Esophagus squamous epithelium (tissue), 4 donors: ENCODE measurements at regions not wholly inside any gene's neighbourhood (a gene's known extent, or its start where the extent isn't known, plus 50 kb on each side); places are given as distances from the start of the nearest gene placed in this dataset.

Experiments used
- POLR2A ChIP-seq, 4 donors: fragments of 450-650 bp; IDR thresholded peaks; one replicate each; pipeline ENCODE4 v1.6.1; 2017; ENCODE audit warnings: antibody characterized with exemption in 4 of 4, mild to moderate bottlenecking in 4 of 4, moderate library complexity in 3 of 4
- TF ChIP-seq, protein P1 (sequence below), 6 experiments: fragments of 450-650 bp in 4 of 6; fragments of 200-600 bp in 2 of 6; sonication (generic) in 2 of 6; IDR thresholded peaks; one replicate each; pipeline ENCODE4 v1.5.1; 2016 to 2019; ENCODE audit warnings: antibody characterized with exemption in 6 of 6, mild to moderate bottlenecking in 4 of 6, moderate library complexity in 4 of 6

DNA sequence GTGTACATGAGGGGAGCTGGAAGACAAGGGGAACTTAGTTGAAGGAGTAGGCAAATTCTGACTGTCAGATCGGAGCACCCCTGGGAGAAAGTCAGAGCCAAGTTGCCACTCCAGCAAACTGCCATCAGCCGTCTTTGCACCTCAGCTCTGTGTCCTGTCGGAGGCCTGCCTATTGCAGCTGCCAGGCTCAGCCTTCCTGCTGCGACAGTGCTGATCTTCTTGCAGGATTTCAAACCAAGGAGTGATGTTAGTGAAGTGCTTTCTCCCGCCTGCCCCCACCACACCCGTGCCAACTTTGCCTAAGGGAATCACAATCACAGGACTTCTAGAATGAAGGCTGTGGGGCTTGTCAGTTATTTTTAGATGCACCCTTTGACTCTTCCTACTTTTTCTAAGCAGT, 185.3 kb downstream of the KIT start:
- TF ChIP-seq, protein P1, sequence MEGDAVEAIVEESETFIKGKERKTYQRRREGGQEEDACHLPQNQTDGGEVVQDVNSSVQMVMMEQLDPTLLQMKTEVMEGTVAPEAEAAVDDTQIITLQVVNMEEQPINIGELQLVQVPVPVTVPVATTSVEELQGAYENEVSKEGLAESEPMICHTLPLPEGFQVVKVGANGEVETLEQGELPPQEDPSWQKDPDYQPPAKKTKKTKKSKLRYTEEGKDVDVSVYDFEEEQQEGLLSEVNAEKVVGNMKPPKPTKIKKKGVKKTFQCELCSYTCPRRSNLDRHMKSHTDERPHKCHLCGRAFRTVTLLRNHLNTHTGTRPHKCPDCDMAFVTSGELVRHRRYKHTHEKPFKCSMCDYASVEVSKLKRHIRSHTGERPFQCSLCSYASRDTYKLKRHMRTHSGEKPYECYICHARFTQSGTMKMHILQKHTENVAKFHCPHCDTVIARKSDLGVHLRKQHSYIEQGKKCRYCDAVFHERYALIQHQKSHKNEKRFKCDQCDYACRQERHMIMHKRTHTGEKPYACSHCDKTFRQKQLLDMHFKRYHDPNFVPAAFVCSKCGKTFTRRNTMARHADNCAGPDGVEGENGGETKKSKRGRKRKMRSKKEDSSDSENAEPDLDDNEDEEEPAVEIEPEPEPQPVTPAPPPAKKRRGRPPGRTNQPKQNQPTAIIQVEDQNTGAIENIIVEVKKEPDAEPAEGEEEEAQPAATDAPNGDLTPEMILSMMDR (IDR thresholded peaks at IDR 0.05): no peak
- no peak for TF ChIP-seq POLR2A (IDR thresholded peaks at IDR 0.05)
